Transverse colon (tissue), 3 donors: ENCODE measurements at regions not wholly inside any gene's neighbourhood (a gene's known extent, or its start where the extent isn't known, plus 50 kb on each side); places are given as distances from the start of the nearest gene placed in this dataset.
"Not testable (repeated sequence)": the region's sequence is repeated elsewhere in the genome, so short reads cannot be mapped to it uniquely, and the experiment has no call there.

Source experiments
- CTCF ChIP-seq, 5 experiments: fragments of 200-600 bp in 3 of 5; fragments of 450-650 bp in 2 of 5; sonication (generic) in 3 of 5; IDR thresholded peaks; 1 replicate in 2 of 5; 2 replicates in 3 of 5; pipeline ENCODE4 v1.5.1; 2016 to 2017; ENCODE audit warnings: antibody characterized with exemption in 5 of 5, inconsistent platforms in 3 of 5, mild to moderate bottlenecking in 2 of 5, moderate library complexity in 1 of 5
- EP300 ChIP-seq: sonication (generic); formaldehyde crosslinking; IDR thresholded peaks from one replicate; pipeline ENCODE4 v1.6.1; 2017; ENCODE audit warnings: antibody characterized with exemption, low read depth

GRCh38 chr13:18610476-18610875 is 571.1 kb downstream of the TUBA3C start:
- TF ChIP-seq CTCF (IDR thresholded peaks at IDR 0.05); EP300: not testable (repeated sequence)
